ENCODE measurements at regions not wholly inside any gene's neighbourhood (a gene's known extent, or its start where the extent isn't known, plus 50 kb on each side); places are given as distances from the start of the nearest gene placed in this dataset.

DNA sequence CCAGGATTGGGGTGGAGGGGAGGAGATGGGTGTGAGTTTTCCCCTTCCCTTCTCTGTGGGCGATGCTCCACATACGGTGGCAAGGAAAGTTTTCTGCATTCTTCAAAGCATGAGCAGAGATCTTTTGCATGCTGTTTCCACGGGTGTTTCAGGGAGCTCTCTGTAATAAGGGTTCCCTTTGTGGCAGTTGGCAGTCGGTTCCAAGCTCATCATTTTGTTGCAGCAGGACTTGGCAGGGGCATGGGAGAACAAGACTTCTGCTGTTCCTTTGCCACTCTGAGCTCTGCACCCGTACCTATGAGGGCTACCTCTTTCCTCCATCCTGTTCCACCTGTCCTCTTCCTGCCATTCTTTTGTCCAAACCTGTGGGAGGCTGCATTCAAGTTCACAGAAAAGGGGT lies 71.3 kb upstream of the SPRED2 start:
- H3K36me3 Mint-ChIP-seq (ENCODE audit: low read depth): no peaks in the 10 kb centered on the region
- no peak for DNase-seq (ENCODE audit: low read depth, low spot score)
- TF ChIP-seq, protein P1, sequence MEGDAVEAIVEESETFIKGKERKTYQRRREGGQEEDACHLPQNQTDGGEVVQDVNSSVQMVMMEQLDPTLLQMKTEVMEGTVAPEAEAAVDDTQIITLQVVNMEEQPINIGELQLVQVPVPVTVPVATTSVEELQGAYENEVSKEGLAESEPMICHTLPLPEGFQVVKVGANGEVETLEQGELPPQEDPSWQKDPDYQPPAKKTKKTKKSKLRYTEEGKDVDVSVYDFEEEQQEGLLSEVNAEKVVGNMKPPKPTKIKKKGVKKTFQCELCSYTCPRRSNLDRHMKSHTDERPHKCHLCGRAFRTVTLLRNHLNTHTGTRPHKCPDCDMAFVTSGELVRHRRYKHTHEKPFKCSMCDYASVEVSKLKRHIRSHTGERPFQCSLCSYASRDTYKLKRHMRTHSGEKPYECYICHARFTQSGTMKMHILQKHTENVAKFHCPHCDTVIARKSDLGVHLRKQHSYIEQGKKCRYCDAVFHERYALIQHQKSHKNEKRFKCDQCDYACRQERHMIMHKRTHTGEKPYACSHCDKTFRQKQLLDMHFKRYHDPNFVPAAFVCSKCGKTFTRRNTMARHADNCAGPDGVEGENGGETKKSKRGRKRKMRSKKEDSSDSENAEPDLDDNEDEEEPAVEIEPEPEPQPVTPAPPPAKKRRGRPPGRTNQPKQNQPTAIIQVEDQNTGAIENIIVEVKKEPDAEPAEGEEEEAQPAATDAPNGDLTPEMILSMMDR (conservative IDR thresholded peaks at IDR 0.05): no peak
- H3K27me3 Mint-ChIP-seq (ENCODE audit: low read depth): no peaks in the 10 kb centered on the region
- H3K27ac Mint-ChIP-seq (ENCODE audit: unreplicated experiment): no peak overlapping the region
- H3K9me3 Mint-ChIP-seq: peaks cover 3% of the 10 kb centered on the region
- no peak overlapping the region for H3K4me3 Mint-ChIP-seq
- H3K4me1 Mint-ChIP-seq: no peaks in the 10 kb centered on the region

- H3K36me3 Mint-ChIP-seq (ENCODE audit: low read depth): no peaks in the 10 kb centered on the region
- no peak overlapping the region for H3K27ac Mint-ChIP-seq (ENCODE audit: unreplicated experiment)
- no peaks in the 10 kb centered on the region for H3K4me1 Mint-ChIP-seq
- no peaks in the 10 kb centered on the region for H3K27me3 Mint-ChIP-seq (ENCODE audit: low read depth)
- no peak for DNase-seq (ENCODE audit: low read depth, low spot score)
- no peak overlapping the region for H3K4me3 Mint-ChIP-seq
- TF ChIP-seq, protein P1 (conservative IDR thresholded peaks at IDR 0.05): no peak
- H3K9me3 Mint-ChIP-seq: no peaks in the 10 kb centered on the region
These were observed 69.4 kb upstream of the SPRED2 start for GRCh38 chr2:65501836-65502235.

DNA sequence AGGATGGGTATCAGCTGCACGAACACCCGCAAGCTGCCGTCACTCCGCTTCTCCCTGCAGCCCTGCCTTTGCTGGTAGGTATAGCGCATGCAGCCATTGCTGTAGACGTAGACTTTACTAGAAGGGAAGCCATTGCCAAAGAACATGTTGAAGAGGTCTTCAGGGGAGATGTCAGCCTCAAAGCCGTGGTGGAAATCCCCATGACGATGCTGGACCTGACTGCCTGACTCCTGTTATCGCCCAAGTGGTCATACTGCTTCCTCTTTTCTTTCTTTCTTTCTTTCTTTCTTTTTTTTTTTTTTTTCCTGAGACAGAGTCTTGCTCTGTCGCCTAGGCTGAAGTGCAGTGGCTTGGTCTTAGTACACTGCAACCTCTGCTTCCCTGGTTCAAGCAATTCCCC lies 68.7 kb upstream of the SPRED2 start:
- H3K36me3 Mint-ChIP-seq (ENCODE audit: low read depth): no peaks in the 10 kb centered on the region
- DNase-seq (ENCODE audit: low read depth, low spot score): no peak
- no peak overlapping the region for H3K27ac Mint-ChIP-seq (ENCODE audit: unreplicated experiment)

DNA sequence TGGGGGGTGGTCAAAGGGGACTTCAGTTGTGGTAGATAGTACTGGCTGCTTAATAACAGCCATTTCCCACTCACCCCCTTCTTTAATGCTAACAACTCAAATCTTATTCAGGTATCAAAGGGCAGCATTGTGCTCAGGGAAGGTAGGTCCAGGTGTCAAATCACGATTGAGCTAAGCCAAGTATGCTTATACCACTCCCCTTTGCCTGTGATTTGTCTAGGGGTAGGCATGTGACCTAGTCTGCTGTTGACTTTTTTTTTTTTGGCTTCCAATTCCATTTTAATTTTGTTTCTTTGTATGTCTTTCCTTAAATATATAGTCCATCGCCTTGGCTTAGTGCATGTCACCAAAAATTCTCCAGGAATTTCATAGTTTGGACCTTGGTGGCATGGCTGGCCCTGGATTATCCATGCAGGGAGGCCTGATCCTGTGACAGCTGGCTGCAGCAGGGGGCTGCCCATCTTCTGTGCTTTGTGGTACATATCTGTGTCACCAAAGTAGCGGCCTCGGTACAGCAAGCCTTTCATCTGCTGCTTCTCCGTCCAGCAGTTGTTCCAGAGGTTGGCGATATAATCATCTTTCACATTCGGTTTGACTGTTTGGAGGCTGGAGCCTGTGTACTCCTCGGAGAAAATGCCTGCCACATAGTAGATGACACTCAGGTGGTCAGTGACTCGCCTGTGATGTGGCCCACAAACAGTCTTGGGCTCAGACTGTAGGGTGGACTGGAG lies 68.1 kb upstream of the SPRED2 start:
- DNase-seq (ENCODE audit: low read depth, low spot score): no peak
- H3K9me3 Mint-ChIP-seq: no peaks in the 10 kb centered on the region
- H3K27me3 Mint-ChIP-seq (ENCODE audit: low read depth): no peaks in the 10 kb centered on the region
- no peaks in the 10 kb centered on the region for H3K4me1 Mint-ChIP-seq
- no peak overlapping the region for H3K4me3 Mint-ChIP-seq
- no peaks in the 10 kb centered on the region for H3K36me3 Mint-ChIP-seq (ENCODE audit: low read depth)
- TF ChIP-seq, protein P1 (conservative IDR thresholded peaks at IDR 0.05): no peak
- no peak overlapping the region for H3K27ac Mint-ChIP-seq (ENCODE audit: unreplicated experiment)

More for the DNA sequence above, 68.7 kb upstream of the SPRED2 start:
- H3K9me3 Mint-ChIP-seq: no peaks in the 10 kb centered on the region
- no peaks in the 10 kb centered on the region for H3K4me1 Mint-ChIP-seq
- TF ChIP-seq, protein P1 (conservative IDR thresholded peaks at IDR 0.05): no peak
- no peaks in the 10 kb centered on the region for H3K27me3 Mint-ChIP-seq (ENCODE audit: low read depth)
- no peak overlapping the region for H3K4me3 Mint-ChIP-seq

DNA sequence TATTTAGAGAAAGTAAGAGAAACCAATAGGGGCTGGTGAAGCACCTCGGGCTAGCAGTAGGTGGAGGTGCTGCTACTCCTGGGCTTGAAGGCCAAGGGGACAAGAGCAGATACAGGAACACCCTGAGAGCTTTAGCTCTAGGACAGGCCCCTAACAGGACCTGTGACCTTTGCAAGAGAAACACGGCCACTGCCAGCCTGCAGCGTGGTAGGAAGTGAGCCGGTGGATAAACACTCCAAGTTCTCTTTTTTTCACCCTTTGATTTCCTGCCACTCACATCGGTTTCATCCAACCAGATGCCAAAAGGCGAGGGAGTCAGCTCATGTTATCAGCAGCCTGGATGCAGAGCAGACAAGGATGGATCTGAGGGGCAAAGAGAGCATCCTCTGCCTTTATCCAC lies 66.8 kb upstream of the SPRED2 start:
- TF ChIP-seq, protein P1 (conservative IDR thresholded peaks at IDR 0.05): no peak
- H3K27me3 Mint-ChIP-seq (ENCODE audit: low read depth): no peaks in the 10 kb centered on the region
- no peak for DNase-seq (ENCODE audit: low read depth, low spot score)
- no peaks in the 10 kb centered on the region for H3K9me3 Mint-ChIP-seq
- no peak overlapping the region for H3K27ac Mint-ChIP-seq (ENCODE audit: unreplicated experiment)
- H3K4me3 Mint-ChIP-seq: no peak overlapping the region
- H3K36me3 Mint-ChIP-seq (ENCODE audit: low read depth): no peaks in the 10 kb centered on the region
- peaks cover 5% of the 10 kb centered on the region for H3K4me1 Mint-ChIP-seq

All from neural crest cell (in vitro differentiated cells).